ENCODE measurements at regions not wholly inside any gene's neighbourhood (a gene's known extent, or its start where the extent isn't known, plus 50 kb on each side); places are given as distances from the start of the nearest gene placed in this dataset.

- DNase-seq, result no peak
Measured at GRCh38 chr13:74706801-74707200, 572.6 kb upstream of the KLF12 start.

- DNase-seq, result no peak
Measured at GRCh38 chr13:74705438-74705837, 571.2 kb upstream of the KLF12 start.

GRCh38 chr13:74703855-74704387 lies 569.7 kb upstream of the KLF12 start:
- DNase-seq, result no peak

GRCh38 chr13:74696148-74696922 lies 562.1 kb upstream of the KLF12 start:
- DNase-seq, result no peak

- no peak for DNase-seq
Measured at GRCh38 chr13:74695021-74695800, 561.0 kb upstream of the KLF12 start.

GRCh38 chr13:74687442-74688182 lies 553.4 kb upstream of the KLF12 start:
- no peak for DNase-seq

GRCh38 chr13:74683411-74683810 lies 549.2 kb upstream of the KLF12 start:
- DNase-seq, result no peak

GRCh38 chr13:74682746-74683145 lies 548.5 kb upstream of the KLF12 start:
- DNase-seq, result no peak

GRCh38 chr13:74681891-74682290 lies 547.7 kb upstream of the KLF12 start:
- no peak for DNase-seq

- DNase-seq, result no peak
Measured at GRCh38 chr13:74678308-74678965, 544.2 kb upstream of the KLF12 start.

GRCh38 chr13:74675972-74676371 lies 541.8 kb upstream of the KLF12 start:
- no peak for DNase-seq

- no peak for DNase-seq
Measured at GRCh38 chr13:74675182-74675581, 541.0 kb upstream of the KLF12 start.

- DNase-seq, result no peak
Measured at GRCh38 chr13:74674720-74675119, 540.5 kb upstream of the KLF12 start.

- DNase-seq, result no peak
Measured at GRCh38 chr13:74669149-74669548, 534.9 kb upstream of the KLF12 start.

GRCh38 chr13:74667656-74668203 lies 533.5 kb upstream of the KLF12 start:
- no peak for DNase-seq

- no peak for DNase-seq
Measured at GRCh38 chr13:74662905-74663304, 528.7 kb upstream of the KLF12 start.

GRCh38 chr13:74661851-74662250 lies 527.6 kb upstream of the KLF12 start:
- no peak for DNase-seq

- DNase-seq, result no peak
Measured at GRCh38 chr13:74657765-74658164, 523.6 kb upstream of the KLF12 start.

GRCh38 chr13:74651121-74651520 lies 516.9 kb upstream of the KLF12 start:
- DNase-seq, result no peak

GRCh38 chr13:74647991-74648390 lies 513.8 kb upstream of the KLF12 start:
- DNase-seq, result no peak

- DNase-seq, result no peak
Measured at GRCh38 chr13:74647211-74647610, 513.0 kb upstream of the KLF12 start.

GRCh38 chr13:74646091-74646490 lies 511.9 kb upstream of the KLF12 start:
- no peak for DNase-seq

- DNase-seq, result no peak
Measured at GRCh38 chr13:74645586-74645985, 511.4 kb upstream of the KLF12 start.
